MM.1S (cell line): ENCODE measurements at regions not wholly inside any gene's neighbourhood (a gene's known extent, or its start where the extent isn't known, plus 50 kb on each side); places are given as distances from the start of the nearest gene placed in this dataset.

ENCODE experiments used
- DNase-seq: peaks from one replicate; pipeline ENCODE4 v3.0.0-alpha.2; 2015
- H2AFZ ChIP-seq: fragments of 300-600 bp; sonication (generic); 2 replicates; pipeline ENCODE4 v1.6.0; 2016; ENCODE audit warnings: antibody characterized with exemption, low read length
- H3F3A ChIP-seq: fragments of 300-600 bp; sonication (generic); 2 replicates; pipeline ENCODE4 v1.6.1; 2016; ENCODE audit warnings: mild to moderate bottlenecking, antibody characterized with exemption, low read length, moderate library complexity, mixed read lengths; ENCODE audit not compliant: insufficient read depth
- H3K27ac ChIP-seq: fragments of 300-600 bp; sonication (generic); 2 replicates; pipeline ENCODE4 v1.5.1; 2016; ENCODE audit warnings: mild to moderate bottlenecking, low read length
- H3K27me3 ChIP-seq: fragments of 300-600 bp; sonication (generic); replicated peaks from 2 replicates; pipeline ENCODE4 v1.6.0; 2016; ENCODE audit warnings: low read length; ENCODE audit not compliant: insufficient read depth
- H3K36me3 ChIP-seq: fragments of 300-600 bp; sonication (generic); replicated peaks from 2 replicates; pipeline ENCODE4 v1.6.1; 2016; ENCODE audit warnings: mild to moderate bottlenecking, low read length, mixed read lengths; ENCODE audit not compliant: insufficient read depth
- H3K4me1 ChIP-seq: fragments of 300-600 bp; sonication (generic); 2 replicates; pipeline ENCODE4 v1.6.1; 2016; ENCODE audit warnings: low read length, mixed read lengths
- H3K4me2 ChIP-seq: fragments of 300-600 bp; sonication (generic); 2 replicates; pipeline ENCODE4 v1.6.0; 2016; ENCODE audit warnings: low read depth, low read length
- H3K4me3 ChIP-seq: fragments of 300-600 bp; sonication (generic); 2 replicates; pipeline ENCODE4 v1.5.1; 2016; ENCODE audit warnings: low read length, mixed read lengths
- H3K79me2 ChIP-seq: fragments of 300-600 bp; sonication (generic); 2 replicates; pipeline ENCODE4 v1.6.1; 2016; ENCODE audit warnings: mixed run types, low read length, mixed read lengths
- H3K9ac ChIP-seq: fragments of 300-600 bp; sonication (generic); 2 replicates; pipeline ENCODE4 v1.6.1; 2016; ENCODE audit warnings: low read length, mixed read lengths
- H3K9me2 ChIP-seq: fragments of 300-600 bp; sonication (generic); replicated peaks from 2 replicates; pipeline ENCODE4 v1.6.1; 2016; ENCODE audit warnings: mild to moderate bottlenecking, low read length, mixed read lengths; ENCODE audit not compliant: insufficient read depth
- H3K9me3 ChIP-seq: fragments of 300-600 bp; sonication (generic); replicated peaks from 2 replicates; pipeline ENCODE4 v1.6.1; 2016; ENCODE audit warnings: mild to moderate bottlenecking, low read length, mixed read lengths; ENCODE audit not compliant: insufficient read depth
- H4K20me1 ChIP-seq: fragments of 300-600 bp; sonication (generic); 2 replicates; pipeline ENCODE4 v1.6.1; 2016; ENCODE audit warnings: mild to moderate bottlenecking, low read length, moderate library complexity, mixed read lengths; ENCODE audit not compliant: insufficient read depth
- EZH2 ChIP-seq: fragments of 300-600 bp; sonication (generic); optimal IDR thresholded peaks from 2 replicates; pipeline ENCODE3; 2017; ENCODE audit warnings: low read depth, mild to moderate bottlenecking, antibody characterized with exemption, low read length, mixed read lengths
- EZH2phosphoT487 ChIP-seq: fragments of 300-600 bp; sonication (generic); IDR thresholded peaks from 2 replicates; pipeline ENCODE4 v1.6.1; 2018; ENCODE audit warnings: antibody characterized with exemption, low read length
- TF ChIP-seq, protein P1 (sequence below): fragments of 300-600 bp; sonication (generic); IDR thresholded peaks from 2 replicates; pipeline ENCODE4 v1.5.1; 2016; ENCODE audit warnings: antibody characterized with exemption, low read length, mixed read lengths

GRCh38 chr2:122445003-122445402, 689.6 kb downstream of the TSN start:
- DNase-seq: no peak
- H2AFZ ChIP-seq: no peak overlapping the region
- H3K4me3 ChIP-seq: no peak overlapping the region
- H3K27me3 ChIP-seq: no peaks in the 10 kb centered on the region
- no peak overlapping the region for H3K4me2 ChIP-seq
- H3K27ac ChIP-seq: no peak overlapping the region
- TF ChIP-seq, protein P1, sequence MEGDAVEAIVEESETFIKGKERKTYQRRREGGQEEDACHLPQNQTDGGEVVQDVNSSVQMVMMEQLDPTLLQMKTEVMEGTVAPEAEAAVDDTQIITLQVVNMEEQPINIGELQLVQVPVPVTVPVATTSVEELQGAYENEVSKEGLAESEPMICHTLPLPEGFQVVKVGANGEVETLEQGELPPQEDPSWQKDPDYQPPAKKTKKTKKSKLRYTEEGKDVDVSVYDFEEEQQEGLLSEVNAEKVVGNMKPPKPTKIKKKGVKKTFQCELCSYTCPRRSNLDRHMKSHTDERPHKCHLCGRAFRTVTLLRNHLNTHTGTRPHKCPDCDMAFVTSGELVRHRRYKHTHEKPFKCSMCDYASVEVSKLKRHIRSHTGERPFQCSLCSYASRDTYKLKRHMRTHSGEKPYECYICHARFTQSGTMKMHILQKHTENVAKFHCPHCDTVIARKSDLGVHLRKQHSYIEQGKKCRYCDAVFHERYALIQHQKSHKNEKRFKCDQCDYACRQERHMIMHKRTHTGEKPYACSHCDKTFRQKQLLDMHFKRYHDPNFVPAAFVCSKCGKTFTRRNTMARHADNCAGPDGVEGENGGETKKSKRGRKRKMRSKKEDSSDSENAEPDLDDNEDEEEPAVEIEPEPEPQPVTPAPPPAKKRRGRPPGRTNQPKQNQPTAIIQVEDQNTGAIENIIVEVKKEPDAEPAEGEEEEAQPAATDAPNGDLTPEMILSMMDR: no peak
- TF ChIP-seq EZH2 (no peak), EZH2phosphoT487 (no peak)
- no peaks in the 10 kb centered on the region for H3K36me3 ChIP-seq
- H3K79me2 ChIP-seq: no peaks in the 10 kb centered on the region
- H3K9me3 ChIP-seq: no peaks in the 10 kb centered on the region
- no peaks in the 10 kb centered on the region for H3K9me2 ChIP-seq
- H3F3A ChIP-seq: no peaks in the 10 kb centered on the region
- H3K4me1 ChIP-seq: no peaks in the 10 kb centered on the region
- H3K9ac ChIP-seq: no peak overlapping the region
- H4K20me1 ChIP-seq: no peaks in the 10 kb centered on the region

- no peaks in the 10 kb centered on the region for H3K4me1 ChIP-seq
- no peak overlapping the region for H3K4me3 ChIP-seq
- no peaks in the 10 kb centered on the region for H3K27me3 ChIP-seq
- TF ChIP-seq EZH2phosphoT487: no peak
- TF ChIP-seq EZH2: no peak
- TF ChIP-seq, protein P1: no peak
- H3K9ac ChIP-seq: no peak overlapping the region
- no peak overlapping the region for H2AFZ ChIP-seq
- no peaks in the 10 kb centered on the region for H3K9me2 ChIP-seq
- no peaks in the 10 kb centered on the region for H3K36me3 ChIP-seq
- H3K4me2 ChIP-seq: no peak overlapping the region
- H3F3A ChIP-seq: no peaks in the 10 kb centered on the region
- no peak overlapping the region for H3K27ac ChIP-seq
- H3K9me3 ChIP-seq: no peaks in the 10 kb centered on the region
- H4K20me1 ChIP-seq: no peaks in the 10 kb centered on the region
- no peak for DNase-seq
- H3K79me2 ChIP-seq: no peaks in the 10 kb centered on the region
These were observed 691.3 kb downstream of the TSN start for GRCh38 chr2:122446761-122447160.

DNA sequence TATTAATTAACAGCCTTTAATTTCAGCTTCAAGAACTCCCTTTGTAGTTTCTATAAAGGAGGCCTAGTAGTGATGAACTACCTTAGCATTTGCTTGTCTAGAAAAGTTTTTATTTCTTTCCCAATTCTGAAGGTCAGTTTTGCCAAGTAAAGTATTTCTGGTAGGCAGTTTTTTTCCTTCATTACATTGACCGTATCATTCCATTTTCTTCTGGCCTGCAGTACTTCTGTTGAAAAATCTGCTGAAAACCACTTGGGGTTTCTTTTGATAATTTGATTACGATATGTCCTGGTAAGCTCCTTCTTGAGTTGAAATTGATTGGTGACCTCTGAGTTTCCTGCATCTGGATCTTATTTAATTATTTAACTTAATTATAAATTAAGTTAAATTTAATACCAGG, 691.8 kb downstream of the TSN start:
- Histone ChIP-seq H3K4me2 (no peak overlapping the region), H2AFZ (no peak overlapping the region), H3F3A (no peaks in the 10 kb centered on the region), H4K20me1 (no peaks in the 10 kb centered on the region), H3K9me2 (no peaks in the 10 kb centered on the region), H3K36me3 (no peaks in the 10 kb centered on the region), H3K27ac (no peak overlapping the region), H3K79me2 (no peaks in the 10 kb centered on the region), H3K4me1 (no peaks in the 10 kb centered on the region), H3K4me3 (no peak overlapping the region), H3K27me3 (no peaks in the 10 kb centered on the region), H3K9ac (no peak overlapping the region), H3K9me3 (no peaks in the 10 kb centered on the region)
- DNase-seq: no peak
- TF ChIP-seq, protein P1: no peak
- no peak for TF ChIP-seq EZH2
- TF ChIP-seq EZH2phosphoT487: no peak
